Transverse colon (tissue), 4 donors: ENCODE measurements at regions not wholly inside any gene's neighbourhood (a gene's known extent, or its start where the extent isn't known, plus 50 kb on each side); places are given as distances from the start of the nearest gene placed in this dataset.

ENCODE experiments used
- DNase-seq: peaks from one replicate; pipeline ENCODE4 v3.0.0-alpha.2; 2019
- H3K27ac ChIP-seq, 4 donors: fragments of 200-600 bp; sonication (generic); 2 replicates each; pipeline ENCODE4 v1.5.1; 2016 to 2018; ENCODE audit warnings: inconsistent platforms in 4 of 4
- H3K27me3 ChIP-seq: fragments of 200-600 bp; sonication (generic); 2 replicates; pipeline ENCODE4 v1.5.1; 2017; ENCODE audit warnings: inconsistent platforms
- H3K36me3 ChIP-seq, 4 donors: fragments of 200-600 bp; sonication (generic); 2 replicates each; pipeline ENCODE4 v1.5.1; 2017 to 2019; ENCODE audit warnings: inconsistent platforms in 4 of 4
- H3K4me1 ChIP-seq, 4 donors: fragments of 200-600 bp; sonication (generic); 2 replicates each; pipeline ENCODE4 v1.5.1; 2017 to 2020; ENCODE audit warnings: inconsistent platforms in 4 of 4
- H3K4me3 ChIP-seq, 4 donors: fragments of 200-600 bp; sonication (generic); 1 replicate in 1 of 4; 2 replicates in 3 of 4; pipeline versions ENCODE4 v1.5.1 to v1.6.1; 2017 to 2019; ENCODE audit warnings: inconsistent platforms in 4 of 4
- H3K9me3 ChIP-seq, 2 donors: fragments of 200-600 bp; sonication (generic); 2 replicates each; pipeline ENCODE4 v1.5.1; 2017 to 2019; ENCODE audit warnings: inconsistent platforms in 2 of 2
- EP300 ChIP-seq: sonication (generic); formaldehyde crosslinking; IDR thresholded peaks from one replicate; pipeline ENCODE4 v1.6.1; 2017; ENCODE audit warnings: antibody characterized with exemption, low read depth
- POLR2A ChIP-seq: fragments of 450-650 bp; IDR thresholded peaks from one replicate; pipeline ENCODE4 v1.6.1; 2016; ENCODE audit warnings: antibody characterized with exemption, mild to moderate bottlenecking, moderate library complexity
- POLR2AphosphoS5 ChIP-seq, 3 donors: sonication (generic); formaldehyde crosslinking; IDR thresholded peaks; one replicate each; pipeline ENCODE4 v1.6.1; 2016; ENCODE audit warnings: antibody characterized with exemption in 3 of 3
- WGBS, 2 donors: methylation state at CpG; one replicate each; pipeline ENCODE4 v1.1.5; 2018; ENCODE audit warnings: low coverage in 1 of 2; 5-methylcytosine and 5-hydroxymethylcytosine counted together
- in situ Hi-C, 4 donors: fragments of 200-750 bp; cut with MboI; loops; one replicate each; pipeline versions ENCODE4 v1.15.0 to v1.15.1; 2017; ENCODE audit warnings: low sequenced_read_pairs in 3 of 4, low pct_ligation_motif_present in 1 of 4, low pct_unique_long_range_greater_than_20kb in 1 of 4
- intact Hi-C: fragments of 100-400 bp; cut with DNase I; formaldehyde crosslinking; loops from one replicate; pipeline ENCODE4 v1.15.1; 2023; ENCODE audit warnings: low total_unique reads
- TF ChIP-seq, protein P1 (sequence below), 5 experiments: fragments of 200-600 bp in 3 of 5; fragments of 450-650 bp in 2 of 5; sonication (generic) in 3 of 5; IDR thresholded peaks; 1 replicate in 2 of 5; 2 replicates in 3 of 5; pipeline ENCODE4 v1.5.1; 2016 to 2017; ENCODE audit warnings: antibody characterized with exemption in 5 of 5, inconsistent platforms in 3 of 5, mild to moderate bottlenecking in 2 of 5, moderate library complexity in 1 of 5

DNA sequence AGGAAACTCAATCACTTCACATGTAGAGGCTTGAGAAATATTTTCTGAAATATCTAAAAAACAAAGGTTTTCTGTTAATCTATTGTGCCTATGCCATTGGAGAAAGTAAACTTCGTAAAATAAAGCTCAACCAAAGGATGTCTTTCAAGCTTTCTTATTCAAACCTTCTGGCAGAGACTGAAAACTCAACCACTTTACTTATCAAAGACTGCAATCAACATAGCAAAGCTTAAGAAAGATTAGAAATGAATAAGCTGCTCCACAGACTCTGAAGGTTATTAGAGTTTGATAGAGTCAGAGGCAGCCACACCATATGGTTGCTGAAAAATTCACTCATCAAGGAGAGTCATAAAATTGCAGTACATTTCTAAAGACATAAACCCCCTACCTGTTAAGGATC is 245.8 kb upstream of the MEOX2 start:
- Histone ChIP-seq H3K27ac (no peak overlapping the region), H3K36me3 (no peaks in the 10 kb centered on the region), H3K27me3 (no peaks in the 10 kb centered on the region), H3K4me1 (no peaks in the 10 kb centered on the region), H3K9me3 (no peaks in the 10 kb centered on the region), H3K4me3 (no peak overlapping the region)
- TF ChIP-seq, protein P1, sequence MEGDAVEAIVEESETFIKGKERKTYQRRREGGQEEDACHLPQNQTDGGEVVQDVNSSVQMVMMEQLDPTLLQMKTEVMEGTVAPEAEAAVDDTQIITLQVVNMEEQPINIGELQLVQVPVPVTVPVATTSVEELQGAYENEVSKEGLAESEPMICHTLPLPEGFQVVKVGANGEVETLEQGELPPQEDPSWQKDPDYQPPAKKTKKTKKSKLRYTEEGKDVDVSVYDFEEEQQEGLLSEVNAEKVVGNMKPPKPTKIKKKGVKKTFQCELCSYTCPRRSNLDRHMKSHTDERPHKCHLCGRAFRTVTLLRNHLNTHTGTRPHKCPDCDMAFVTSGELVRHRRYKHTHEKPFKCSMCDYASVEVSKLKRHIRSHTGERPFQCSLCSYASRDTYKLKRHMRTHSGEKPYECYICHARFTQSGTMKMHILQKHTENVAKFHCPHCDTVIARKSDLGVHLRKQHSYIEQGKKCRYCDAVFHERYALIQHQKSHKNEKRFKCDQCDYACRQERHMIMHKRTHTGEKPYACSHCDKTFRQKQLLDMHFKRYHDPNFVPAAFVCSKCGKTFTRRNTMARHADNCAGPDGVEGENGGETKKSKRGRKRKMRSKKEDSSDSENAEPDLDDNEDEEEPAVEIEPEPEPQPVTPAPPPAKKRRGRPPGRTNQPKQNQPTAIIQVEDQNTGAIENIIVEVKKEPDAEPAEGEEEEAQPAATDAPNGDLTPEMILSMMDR (IDR thresholded peaks at IDR 0.05) = no peak
- TF ChIP-seq EP300 = no peak
- no peak for TF ChIP-seq POLR2AphosphoS5 (IDR thresholded peaks at IDR 0.05)
- no peak for TF ChIP-seq POLR2A
- intact Hi-C loops (no loop called here), in situ Hi-C loops (no loop called here)
- DNase-seq = no peak
- WGBS, 2 donors = 77 to 100% methylated on average over 1 of the region's 1 CpG

DNA sequence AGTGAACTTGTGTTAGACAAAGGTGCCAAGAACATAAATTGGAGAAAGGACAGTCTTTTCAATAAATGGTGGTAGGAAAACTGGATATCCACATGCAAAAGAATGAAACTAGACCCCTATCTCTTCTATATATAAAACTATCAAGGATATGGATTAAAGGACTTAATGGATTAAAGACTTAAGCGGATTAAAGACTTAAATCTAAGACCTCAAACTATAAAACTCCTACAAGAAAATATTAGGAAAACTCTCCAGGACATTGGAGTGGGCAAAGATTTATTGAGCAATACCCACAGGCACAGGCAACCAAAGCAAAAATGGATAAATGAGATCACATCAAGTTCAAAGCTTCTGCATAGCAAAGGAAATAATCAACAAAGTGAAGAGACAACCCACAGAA is 242.9 kb upstream of the MEOX2 start:
- intact Hi-C loops = no loop called here
- no peaks in the 10 kb centered on the region for H3K4me1 ChIP-seq
- no peak for DNase-seq
- no peaks in the 10 kb centered on the region for H3K36me3 ChIP-seq
- in situ Hi-C loops = no loop called here
- no peaks in the 10 kb centered on the region for H3K9me3 ChIP-seq
- no peaks in the 10 kb centered on the region for H3K27me3 ChIP-seq
- no peak for TF ChIP-seq EP300
- TF ChIP-seq, protein P1 (IDR thresholded peaks at IDR 0.05) = no peak
- no peak for TF ChIP-seq POLR2AphosphoS5 (IDR thresholded peaks at IDR 0.05)
- no peak for TF ChIP-seq POLR2A
- WGBS, 2 donors = 86 to 97% methylated on average over 1 of the region's 1 CpG
- no peak overlapping the region for H3K4me3 ChIP-seq
- no peak overlapping the region for H3K27ac ChIP-seq

DNA sequence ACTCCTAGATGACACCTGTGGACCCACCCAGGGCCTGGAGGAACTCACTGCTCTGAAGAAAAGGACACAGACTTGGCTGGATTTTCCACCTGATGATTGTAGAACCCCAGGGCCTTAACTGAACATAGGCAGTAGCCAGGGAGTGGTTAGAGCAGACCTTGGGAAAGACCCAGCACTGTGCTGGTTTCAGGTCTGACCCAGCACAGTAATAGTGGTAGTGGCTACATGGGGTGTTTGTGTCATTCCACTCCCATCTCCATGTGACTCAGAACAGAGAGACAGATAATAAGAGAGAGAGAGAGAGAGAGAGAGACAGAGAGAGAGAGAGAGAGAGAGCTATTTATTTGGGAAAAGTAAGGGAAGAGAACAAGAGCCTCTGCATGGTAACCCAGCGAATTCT is 239.1 kb upstream of the MEOX2 start:
- H3K9me3 ChIP-seq = no peaks in the 10 kb centered on the region
- H3K27ac ChIP-seq = no peak overlapping the region
- in situ Hi-C loops = no loop called here
- no peak for DNase-seq
- H3K4me3 ChIP-seq = no peak overlapping the region
- TF ChIP-seq POLR2A = no peak
- TF ChIP-seq POLR2AphosphoS5 (IDR thresholded peaks at IDR 0.05) = no peak
- TF ChIP-seq, protein P1 (IDR thresholded peaks at IDR 0.05) = no peak
- no peak for TF ChIP-seq EP300
- no peaks in the 10 kb centered on the region for H3K27me3 ChIP-seq
- intact Hi-C loops = no loop called here
- no peaks in the 10 kb centered on the region for H3K36me3 ChIP-seq
- H3K4me1 ChIP-seq = no peaks in the 10 kb centered on the region
- WGBS, 2 donors = 70 to 80% methylated on average over 1 of the region's 1 CpG

DNA sequence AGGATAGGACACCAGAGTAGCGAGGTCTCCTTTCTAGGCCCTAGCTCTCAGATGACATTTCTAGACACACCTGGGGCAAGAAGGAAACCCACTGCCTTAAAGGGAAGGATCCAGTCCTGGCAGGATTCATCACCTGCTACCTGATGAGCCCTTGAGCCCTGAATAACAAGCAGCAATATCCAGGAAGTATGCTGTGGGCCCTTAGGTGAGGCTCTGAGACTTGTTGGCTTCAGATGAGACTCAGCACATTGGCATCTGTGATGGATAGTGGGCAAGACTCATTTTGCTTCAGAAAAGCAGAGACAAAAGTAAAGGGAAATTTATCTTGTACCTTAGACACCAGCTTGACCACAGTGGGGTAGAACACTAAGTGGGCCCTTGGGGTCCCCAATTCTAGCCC is 238.4 kb upstream of the MEOX2 start:
- TF ChIP-seq, protein P1 (IDR thresholded peaks at IDR 0.05) = no peak
- TF ChIP-seq POLR2A (no peak), EP300 (no peak), POLR2AphosphoS5 (IDR thresholded peaks at IDR 0.05) (no peak)
- H3K9me3 ChIP-seq = no peaks in the 10 kb centered on the region
- WGBS, 2 donors = 93% methylated on average over 1 of the region's 1 CpG; no CpG with 5 or more reads in 1 of the 2 donors
- no peak overlapping the region for H3K4me3 ChIP-seq
- DNase-seq = no peak
- H3K27ac ChIP-seq = no peak overlapping the region
- in situ Hi-C loops = no loop called here
- intact Hi-C loops = no loop called here
- no peaks in the 10 kb centered on the region for H3K4me1 ChIP-seq
- H3K27me3 ChIP-seq = no peaks in the 10 kb centered on the region
- H3K36me3 ChIP-seq = no peaks in the 10 kb centered on the region
